ENCODE measurements at regions not wholly inside any gene's neighbourhood (a gene's known extent, or its start where the extent isn't known, plus 50 kb on each side); places are given as distances from the start of the nearest gene placed in this dataset.

GRCh38 chr3:102258666-102259227 lies 176.1 kb upstream of the ZPLD1 start:
- H3K36me3 ChIP-seq (ENCODE audit: control insufficient read depth in 1 of 2, insufficient read depth in 2 of 2, low read length in 2 of 2) = no peaks in the 10 kb centered on the region
- no peak overlapping the region for H3K4me3 ChIP-seq (replicated peaks in 1 of 2; ENCODE audit: low read depth in 1 of 2, low read length in 2 of 2)
- no peaks in the 10 kb centered on the region for H3K79me2 ChIP-seq (ENCODE audit: insufficient read depth, low read length)
- TF ChIP-seq ZFX (IDR thresholded peaks at IDR 0.05) (no peak), SIN3A (IDR thresholded peaks at IDR 0.05; ENCODE audit: low read depth) (no peak), RAD21 (IDR thresholded peaks at IDR 0.05; ENCODE audit: low read depth) (no peak), CEBPB (IDR thresholded peaks at IDR 0.05; ENCODE audit: low read depth) (no peak), ZBTB33 (IDR thresholded peaks at IDR 0.05; ENCODE audit: extremely low read depth, insufficient replicate concordance, low read length) (no peak), POLR2AphosphoS5 (IDR thresholded peaks at IDR 0.05; ENCODE audit: low read depth, low read length) (no peak), SP1 (IDR thresholded peaks at IDR 0.05; ENCODE audit: low read depth) (no peak), YY1 (IDR thresholded peaks at IDR 0.05; ENCODE audit: extremely low read depth, insufficient replicate concordance, low read depth, low read length) (no peak), EZH2 (IDR thresholded peaks at IDR 0.05) (no peak), ELF1 (IDR thresholded peaks at IDR 0.05; ENCODE audit: borderline replicate concordance, low read depth) (no peak), CBX3 (IDR thresholded peaks at IDR 0.05; ENCODE audit: low read depth) (no peak), CTCF (IDR thresholded peaks at IDR 0.05 in 2 of 3, conservative IDR thresholded peaks at IDR 0.05 in 1 of 3; ENCODE audit: borderline replicate concordance in 1 of 3, insufficient read depth in 1 of 3, low read depth in 2 of 3, low read length in 2 of 3) (no peak), ATF3 (IDR thresholded peaks at IDR 0.05) (no peak), EGR1 (IDR thresholded peaks at IDR 0.05; ENCODE audit: low read depth) (no peak), POLR2A (IDR thresholded peaks at IDR 0.05; ENCODE audit: borderline replicate concordance, extremely low read depth, insufficient read depth, insufficient read length) (no peak), ZNF274 (IDR thresholded peaks at IDR 0.05; ENCODE audit: low read depth, low read length) (no peak), TCF7L2 (IDR thresholded peaks at IDR 0.05; ENCODE audit: borderline replicate concordance, extremely low read depth, insufficient read depth, insufficient read length) (no peak), MAX (IDR thresholded peaks at IDR 0.05) (no peak), JUND (IDR thresholded peaks at IDR 0.05) (no peak)
- POLR2A ChIA-PET = no interaction called here
- H3K9me3 ChIP-seq (ENCODE audit: control insufficient read depth in 1 of 2, insufficient read depth in 1 of 2, low read depth in 1 of 2, low read length in 2 of 2) = no peaks in the 10 kb centered on the region
- H3K4me1 ChIP-seq (ENCODE audit: control insufficient read depth in 1 of 2, insufficient read depth in 2 of 2, low read length in 2 of 2) = no peaks in the 10 kb centered on the region
- intact Hi-C loops (cut with micrococcal nuclease) = no loop called here
- peak overlapping the region; percentile 64 for H2AFZ ChIP-seq (ENCODE audit: low read depth, low read length, poor library complexity, severe bottlenecking)
- H3K27me3 ChIP-seq (ENCODE audit: insufficient read depth, low read length) = no peaks in the 10 kb centered on the region
- RAD21 ChIA-PET (ENCODE audit: low non-redundant PET in 1 of 2, low total read pairs in 2 of 2, uncharacterized antibody in 2 of 2, unreplicated experiment in 2 of 2) = no interaction called here
- no peaks in the 10 kb centered on the region for H4K20me1 ChIP-seq (ENCODE audit: insufficient read depth)
- no TSS peak for BruUV-seq (replicated peaks)
- H3K9me2 ChIP-seq (ENCODE audit: insufficient read depth) = no peaks in the 10 kb centered on the region
- no peak overlapping the region for H3K27ac ChIP-seq (ENCODE audit: low read depth, low read length)
- no peak overlapping the region for H3K4me2 ChIP-seq (ENCODE audit: low read length)
- CTCF ChIA-PET = interaction anchor here (1.3 kb wide), 1 partner anchor 33 kb away, joined by 4 read pairs; no protein-coding TSS in a partner anchor
- DNase-seq (ENCODE audit: low read depth, low spot score) (no peak), ATAC-seq (no peak)
- no peak overlapping the region for H3K9ac ChIP-seq (ENCODE audit: low read length)

Data from HCT116 (cell line).